GM10266 (cell line): ENCODE measurements at regions not wholly inside any gene's neighbourhood (a gene's known extent, or its start where the extent isn't known, plus 50 kb on each side); places are given as distances from the start of the nearest gene placed in this dataset.

Source experiments
- DNase-seq: peaks from one replicate; pipeline ENCODE4 v3.0.0; 2012; ENCODE audit errors: extremely low spot score
- CTCF ChIP-seq: IDR thresholded peaks from 2 replicates; pipeline ENCODE4 v1.5.1; 2012; ENCODE audit warnings: mild to moderate bottlenecking, low read depth; ENCODE audit not compliant: control insufficient read depth, insufficient read depth; ENCODE audit errors: missing control alignments

- no peak for DNase-seq
- TF ChIP-seq CTCF, result no peak
These were observed 281.9 kb downstream of the SRBD1 start for GRCh38 chr2:45329045-45329677.

GRCh38 chr2:45328264-45328870 lies 282.7 kb downstream of the SRBD1 start:
- no peak for DNase-seq
- TF ChIP-seq CTCF, result no peak

DNA sequence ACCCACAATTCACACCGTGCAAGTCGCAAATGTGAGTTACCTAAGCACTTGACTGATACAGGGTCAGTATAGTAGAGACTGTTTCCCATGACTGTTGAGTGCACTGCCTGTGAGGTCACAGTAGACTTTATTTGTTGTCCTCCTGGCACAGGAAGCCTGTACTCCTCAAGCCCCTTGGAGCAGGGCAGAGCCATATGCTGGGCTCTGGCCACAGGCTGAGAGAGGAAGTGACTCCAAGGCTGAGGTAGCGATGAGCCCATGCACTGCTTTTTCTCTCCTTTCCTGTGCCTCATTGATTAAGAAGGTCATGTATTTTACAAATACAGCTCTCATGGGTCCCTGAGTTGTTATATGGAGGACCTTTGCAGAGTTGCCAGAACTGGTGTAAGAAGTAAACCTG lies 287.7 kb downstream of the SRBD1 start:
- no peak for TF ChIP-seq CTCF
- DNase-seq, result no peak

DNA sequence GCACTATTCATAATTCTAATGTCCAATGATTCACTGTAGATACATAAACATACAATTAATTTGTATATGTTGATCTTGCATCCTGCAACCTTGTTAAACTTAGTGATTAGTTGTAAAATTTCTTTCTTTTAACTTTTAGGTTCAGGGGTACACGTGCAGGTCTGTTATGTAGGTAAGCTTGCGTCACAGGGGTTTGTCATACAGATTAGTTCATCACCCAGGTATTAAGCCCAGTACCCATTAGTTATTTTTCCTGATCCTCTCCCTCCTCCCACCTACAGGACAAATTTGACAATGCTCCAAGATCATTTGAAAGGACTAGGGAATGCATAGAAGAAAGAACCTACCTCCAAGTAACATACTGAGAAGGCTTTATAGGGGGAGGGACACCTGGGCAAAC lies 290.1 kb downstream of the SRBD1 start:
- TF ChIP-seq CTCF, result no peak
- DNase-seq, result no peak

GRCh38 chr2:45319683-45320455 lies 291.2 kb downstream of the SRBD1 start:
- TF ChIP-seq CTCF, result no peak
- DNase-seq, result no peak

DNA sequence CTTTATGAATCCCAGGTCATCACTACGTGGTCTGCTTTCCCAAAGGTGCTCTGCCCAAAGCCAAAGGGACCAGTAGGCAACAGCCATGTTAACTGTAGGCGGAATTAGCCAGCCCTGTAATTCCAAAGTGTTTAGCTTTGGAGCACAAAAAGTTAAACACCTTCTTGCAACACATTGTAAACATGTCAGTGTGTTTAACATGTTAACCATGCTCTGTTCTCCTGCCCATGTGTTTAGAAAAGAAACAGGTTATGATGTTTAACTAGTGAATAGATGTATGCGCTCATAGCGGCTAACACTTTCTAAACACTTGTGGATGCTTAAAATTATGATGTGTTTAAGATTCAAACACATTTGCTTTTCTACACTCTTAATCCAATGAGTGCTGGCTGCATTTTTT lies 292.4 kb downstream of the SRBD1 start:
- TF ChIP-seq CTCF, result no peak
- no peak for DNase-seq
